Sciatic nerve (tissue), 2 donors: ENCODE measurements at regions not wholly inside any gene's neighbourhood (a gene's known extent, or its start where the extent isn't known, plus 50 kb on each side); places are given as distances from the start of the nearest gene placed in this dataset.

ENCODE experiments used
- ATAC-seq: fragments of 200-7000 bp; cut with Tn5 transposase; one replicate; pipeline ENCODE4 v1.9.1; 2020; ENCODE audit warnings: mild to moderate bottlenecking, moderate library complexity
- DNase-seq: peaks from one replicate; pipeline ENCODE4 v3.0.0-alpha.2; 2020; ENCODE audit warnings: low spot score
- intact Hi-C: fragments of 100-400 bp; cut with DNase I; formaldehyde crosslinking; loops from one replicate; pipeline ENCODE4 v1.14.2; 2022
- donor health status: DM: no; HTN: no; CAD: no.
- donor health status: DM: no; HTN: no; CAD: no.

- ATAC-seq = no peak
- DNase-seq = no peak
- intact Hi-C loops = no loop called here
Measured at GRCh38 chr2:145302886-145303285, 783.0 kb upstream of the ZEB2 start.

GRCh38 chr2:145302451-145302850 lies 782.5 kb upstream of the ZEB2 start:
- ATAC-seq (no peak), DNase-seq (no peak)
- intact Hi-C loops = no loop called here

GRCh38 chr2:145299368-145299767 lies 779.4 kb upstream of the ZEB2 start:
- ATAC-seq (no peak), DNase-seq (no peak)
- intact Hi-C loops = no loop called here

GRCh38 chr2:145292166-145292565 lies 772.2 kb upstream of the ZEB2 start:
- no peak for DNase-seq
- ATAC-seq = no peak
- intact Hi-C loops = no loop called here

GRCh38 chr2:145290986-145291385 lies 771.1 kb upstream of the ZEB2 start:
- no peak for DNase-seq
- intact Hi-C loops = no loop called here
- no peak for ATAC-seq

GRCh38 chr2:145289946-145290345 lies 770.0 kb upstream of the ZEB2 start:
- intact Hi-C loops = no loop called here
- ATAC-seq = no peak
- no peak for DNase-seq

- intact Hi-C loops = no loop called here
- no peak for DNase-seq
- no peak for ATAC-seq
Measured at GRCh38 chr2:145288650-145289496, 769.0 kb upstream of the ZEB2 start.

- intact Hi-C loops = no loop called here
- no peak for DNase-seq
Measured at GRCh38 chr2:145287736-145288135, 767.8 kb upstream of the ZEB2 start.

GRCh38 chr2:145286716-145287275 lies 766.9 kb upstream of the ZEB2 start:
- no peak for ATAC-seq
- intact Hi-C loops = no loop called here
- DNase-seq = no peak

More at GRCh38 chr2:145287736-145288135, 767.8 kb upstream of the ZEB2 start:
- no peak for ATAC-seq

- no peak for DNase-seq
- ATAC-seq = no peak
- intact Hi-C loops = no loop called here
Measured at GRCh38 chr2:145284551-145284950, 764.6 kb upstream of the ZEB2 start.

GRCh38 chr2:145283131-145283530 lies 763.2 kb upstream of the ZEB2 start:
- ATAC-seq = no peak
- intact Hi-C loops = no loop called here

GRCh38 chr2:145277922-145278321 lies 758.0 kb upstream of the ZEB2 start:
- DNase-seq = no peak
- intact Hi-C loops = no loop called here
- no peak for ATAC-seq

More at GRCh38 chr2:145283131-145283530, 763.2 kb upstream of the ZEB2 start:
- DNase-seq = no peak

GRCh38 chr2:145273840-145274239 lies 753.9 kb upstream of the ZEB2 start:
- ATAC-seq = no peak
- intact Hi-C loops = no loop called here
- DNase-seq = no peak

- no peak for ATAC-seq
- no peak for DNase-seq
- intact Hi-C loops = no loop called here
Measured at GRCh38 chr2:145268931-145269330, 749.0 kb upstream of the ZEB2 start.

GRCh38 chr2:145267451-145267850 lies 747.5 kb upstream of the ZEB2 start:
- no peak for DNase-seq
- ATAC-seq = no peak
- intact Hi-C loops = no loop called here

- ATAC-seq (no peak), DNase-seq (no peak)
- intact Hi-C loops = no loop called here
Measured at GRCh38 chr2:145265244-145265643, 745.3 kb upstream of the ZEB2 start.

- intact Hi-C loops = no loop called here
- ATAC-seq (no peak), DNase-seq (no peak)
Measured at GRCh38 chr2:145260674-145261073, 740.8 kb upstream of the ZEB2 start.

- no peak for ATAC-seq
- no peak for DNase-seq
- intact Hi-C loops = no loop called here
Measured at GRCh38 chr2:145260081-145260480, 740.2 kb upstream of the ZEB2 start.

- intact Hi-C loops = no loop called here
- DNase-seq = no peak
- ATAC-seq = no peak
Measured at GRCh38 chr2:145258903-145259579, 739.1 kb upstream of the ZEB2 start.

- ATAC-seq (no peak), DNase-seq (no peak)
- intact Hi-C loops = no loop called here
Measured at GRCh38 chr2:145257931-145258330, 738.0 kb upstream of the ZEB2 start.
